Psoas muscle (tissue), 7 donors: ENCODE measurements at regions not wholly inside any gene's neighbourhood (a gene's known extent, or its start where the extent isn't known, plus 50 kb on each side); places are given as distances from the start of the nearest gene placed in this dataset.

ENCODE experiments used
- ATAC-seq, 4 donors: fragments of 200-7000 bp; cut with Tn5 transposase; one replicate each; pipeline ENCODE4 v1.9.1; 2020; ENCODE audit warnings: moderate library complexity in 3 of 4, mild to moderate bottlenecking in 2 of 4
- DNase-seq, 2 donors: peaks; one replicate each; pipeline ENCODE4 v3.0.0-alpha.2; 2020
- H3K27ac ChIP-seq: fragments of 200-600 bp; one replicate; pipeline ENCODE4 v1.8.0; 2022
- H3K27me3 ChIP-seq, 3 donors: fragments of 200-600 bp in 1 of 3; one replicate each; pipeline versions ENCODE4 v1.6.1 to v1.8.0; 2013 to 2022; ENCODE audit warnings: low read length in 2 of 3, mild to moderate bottlenecking in 2 of 3, moderate library complexity in 1 of 3; ENCODE audit not compliant: insufficient read depth in 3 of 3
- H3K36me3 ChIP-seq, 2 donors: fragments of 200-600 bp in 1 of 2; one replicate each; pipeline versions ENCODE4 v1.6.1 to v1.8.0; 2013 to 2022; ENCODE audit warnings: low read depth in 1 of 2, mild to moderate bottlenecking in 1 of 2, moderate library complexity in 1 of 2; ENCODE audit not compliant: insufficient read depth in 1 of 2
- H3K4me1 ChIP-seq: fragments of 200-600 bp; one replicate; pipeline ENCODE4 v1.8.0; 2022
- H3K4me3 ChIP-seq: fragments of 200-600 bp; one replicate; pipeline ENCODE4 v1.8.0; 2022; ENCODE audit warnings: mild to moderate bottlenecking
- H3K9me3 ChIP-seq: fragments of 200-600 bp; one replicate; pipeline ENCODE4 v1.8.0; 2022
- WGBS, 3 donors: extraction: QIAGEN DNeasy Blood & Tissue Kit; methylation state at CpG; one replicate each; pipeline versions ENCODE4 v1.1.6 to v1.1.7; 2013; 5-methylcytosine and 5-hydroxymethylcytosine counted together
- intact Hi-C, 2 donors: fragments of 100-400 bp; cut with DNase I; formaldehyde crosslinking; loops; one replicate each; pipeline versions ENCODE4 v1.11.0 to v1.14.2; 2022
- TF ChIP-seq, protein P1 (sequence below): fragments of 200-600 bp; IDR thresholded peaks from one replicate; pipeline ENCODE4 v1.8.0; 2022; ENCODE audit warnings: antibody characterized with exemption
- donor health status: healthy with polysubstance abuse.
- donor health status: DM: no; HTN: no; CAD: no; lungs with moderate emphysema.
- donor health status: Bipolar disorder and iron deficiency.
- donor health status: healthy.
- donor health status: DM: yes; HTN: yes; CAD: no.
- donor health status: DM: no; HTN: no; CAD: no.
- donor health status: DM: yes; HTN: yes; CAD: no.

DNA sequence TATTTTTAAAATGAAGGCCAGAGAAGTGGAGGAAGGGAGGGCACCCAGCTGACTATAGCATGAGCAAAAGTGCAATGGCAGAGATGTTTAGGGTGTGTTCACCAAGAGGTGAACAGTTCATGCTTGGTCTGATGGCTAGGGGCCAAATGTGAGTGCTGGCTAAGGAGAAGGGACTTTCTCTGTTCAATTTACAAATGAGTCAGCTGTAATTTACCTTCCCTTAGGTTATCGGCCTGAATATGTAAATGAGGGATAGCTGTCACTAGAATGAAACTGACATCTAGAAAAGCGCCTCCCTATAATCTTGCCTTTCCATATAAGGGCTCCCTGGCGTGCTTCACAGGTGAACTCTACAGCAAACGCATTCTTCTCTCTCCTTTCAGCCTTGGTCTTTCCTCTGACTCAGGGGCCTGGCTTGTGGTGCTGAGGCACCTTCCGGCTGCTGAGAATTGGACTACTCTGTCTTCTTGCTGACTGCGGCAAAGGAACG lies 114.7 kb upstream of the BACH2 start:
- ATAC-seq (no peak), DNase-seq (no peak)
- TF ChIP-seq, protein P1, sequence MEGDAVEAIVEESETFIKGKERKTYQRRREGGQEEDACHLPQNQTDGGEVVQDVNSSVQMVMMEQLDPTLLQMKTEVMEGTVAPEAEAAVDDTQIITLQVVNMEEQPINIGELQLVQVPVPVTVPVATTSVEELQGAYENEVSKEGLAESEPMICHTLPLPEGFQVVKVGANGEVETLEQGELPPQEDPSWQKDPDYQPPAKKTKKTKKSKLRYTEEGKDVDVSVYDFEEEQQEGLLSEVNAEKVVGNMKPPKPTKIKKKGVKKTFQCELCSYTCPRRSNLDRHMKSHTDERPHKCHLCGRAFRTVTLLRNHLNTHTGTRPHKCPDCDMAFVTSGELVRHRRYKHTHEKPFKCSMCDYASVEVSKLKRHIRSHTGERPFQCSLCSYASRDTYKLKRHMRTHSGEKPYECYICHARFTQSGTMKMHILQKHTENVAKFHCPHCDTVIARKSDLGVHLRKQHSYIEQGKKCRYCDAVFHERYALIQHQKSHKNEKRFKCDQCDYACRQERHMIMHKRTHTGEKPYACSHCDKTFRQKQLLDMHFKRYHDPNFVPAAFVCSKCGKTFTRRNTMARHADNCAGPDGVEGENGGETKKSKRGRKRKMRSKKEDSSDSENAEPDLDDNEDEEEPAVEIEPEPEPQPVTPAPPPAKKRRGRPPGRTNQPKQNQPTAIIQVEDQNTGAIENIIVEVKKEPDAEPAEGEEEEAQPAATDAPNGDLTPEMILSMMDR, result no peak
- intact Hi-C loops, result no loop called here
- Histone ChIP-seq H3K36me3 (no peaks in the 10 kb centered on the region), H3K4me1 (no peaks in the 10 kb centered on the region), H3K27me3 (no peaks in the 10 kb centered on the region), H3K27ac (no peak overlapping the region), H3K4me3 (no peak overlapping the region), H3K9me3 (no peaks in the 10 kb centered on the region)
- WGBS, 3 donors, result 88 to 93% (median 89%) methylated on average over 7 of the region's 7 CpGs

DNA sequence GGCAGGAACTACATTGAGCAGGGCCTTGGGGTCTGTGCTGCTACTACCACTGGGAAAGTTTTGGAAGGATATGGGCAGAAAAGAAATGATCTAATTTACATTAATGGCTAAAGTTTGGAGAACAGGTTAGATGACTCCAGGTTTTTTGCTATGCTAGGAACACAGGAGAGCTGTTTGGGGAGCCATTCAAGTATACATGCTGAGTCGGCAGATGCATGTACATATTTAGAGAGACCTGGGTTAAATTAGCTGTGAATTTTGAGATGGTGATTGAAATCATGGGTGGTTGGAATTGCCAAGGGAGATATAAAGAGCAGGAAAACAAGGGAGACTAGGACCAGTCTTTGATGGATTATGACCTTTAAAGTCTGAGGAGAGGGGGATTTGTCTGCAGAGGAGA lies 113.1 kb upstream of the BACH2 start:
- Histone ChIP-seq H3K27ac (no peak overlapping the region), H3K27me3 (no peaks in the 10 kb centered on the region), H3K4me1 (no peaks in the 10 kb centered on the region), H3K4me3 (no peak overlapping the region), H3K36me3 (no peaks in the 10 kb centered on the region), H3K9me3 (no peaks in the 10 kb centered on the region)
- ATAC-seq (no peak), DNase-seq (no peak)
- WGBS, 3 donors, result 39 to 85% (median 79%) methylated on average over 1 of the region's 1 CpG
- intact Hi-C loops, result no loop called here
- TF ChIP-seq, protein P1, result no peak

DNA sequence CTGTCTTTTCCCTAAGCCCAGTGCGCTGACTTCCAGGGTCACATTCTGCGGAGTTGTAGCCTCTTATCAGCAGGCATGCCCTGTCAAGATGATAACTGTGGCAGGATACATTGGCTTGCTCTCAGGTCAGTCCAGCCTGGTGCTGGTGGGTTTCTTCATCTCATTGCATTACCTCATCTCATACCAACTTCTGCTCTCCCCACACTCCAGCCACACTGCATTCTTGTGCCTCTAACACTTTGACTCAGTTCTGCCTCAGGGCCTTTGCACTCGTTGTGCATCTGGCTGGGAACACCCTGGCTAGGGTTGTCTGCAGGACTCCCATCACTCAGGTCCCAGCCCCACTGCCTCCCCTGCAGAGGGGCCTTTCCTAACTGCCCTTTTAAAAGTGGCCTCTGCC lies 110.3 kb upstream of the BACH2 start:
- intact Hi-C loops, result no loop called here
- Histone ChIP-seq H3K27me3 (no peaks in the 10 kb centered on the region), H3K36me3 (no peaks in the 10 kb centered on the region), H3K4me3 (no peak overlapping the region), H3K9me3 (no peaks in the 10 kb centered on the region), H3K27ac (no peak overlapping the region), H3K4me1 (no peaks in the 10 kb centered on the region)
- ATAC-seq, result no peak
- TF ChIP-seq, protein P1, result no peak
- no peak for DNase-seq
- 93 to 95% (median 93%) methylated on average over 3 of the region's 3 CpGs for WGBS, 3 donors

DNA sequence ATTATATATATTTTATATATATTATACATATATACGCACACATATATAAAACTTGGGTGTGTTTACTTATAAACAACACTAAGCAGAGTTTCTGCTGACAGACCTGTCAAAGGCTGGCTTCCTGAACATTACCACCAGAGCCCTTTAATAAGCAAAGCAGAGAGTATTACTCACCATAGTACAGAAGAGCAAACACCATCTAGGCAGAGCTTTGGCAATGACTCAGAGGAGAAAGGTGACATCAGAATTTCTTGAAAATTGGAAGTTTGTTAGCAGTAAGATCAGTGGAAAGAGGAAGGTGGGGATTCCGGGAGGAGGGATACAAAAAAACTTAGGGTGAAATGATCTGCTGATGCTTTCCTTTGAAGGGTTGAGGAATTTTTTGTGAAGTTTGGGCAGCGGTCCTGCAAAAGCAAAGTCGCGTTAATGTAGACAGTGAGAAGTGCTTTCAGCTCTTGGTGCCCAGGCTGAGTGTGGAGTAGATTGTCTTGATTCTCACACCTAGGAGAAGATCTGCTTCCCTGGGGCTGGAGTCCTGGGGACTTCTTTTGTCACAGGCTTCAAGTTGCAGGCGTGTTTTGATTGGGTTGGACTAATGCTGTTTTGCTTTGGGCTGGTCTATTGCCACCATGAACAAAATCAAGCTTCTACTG lies 109.6 kb upstream of the BACH2 start:
- intact Hi-C loops, result no loop called here
- no peaks in the 10 kb centered on the region for H3K36me3 ChIP-seq
- H3K27me3 ChIP-seq, result no peaks in the 10 kb centered on the region
- TF ChIP-seq, protein P1, result no peak
- no peak overlapping the region for H3K27ac ChIP-seq
- DNase-seq (no peak), ATAC-seq (no peak)
- H3K9me3 ChIP-seq, result no peaks in the 10 kb centered on the region
- WGBS, 3 donors, result 94 to 96% (median 95%) methylated on average over 6 of the region's 6 CpGs
- H3K4me1 ChIP-seq, result no peaks in the 10 kb centered on the region
- H3K4me3 ChIP-seq, result no peak overlapping the region
